22Rv1 (cell line): ENCODE measurements at regions not wholly inside any gene's neighbourhood (a gene's known extent, or its start where the extent isn't known, plus 50 kb on each side); places are given as distances from the start of the nearest gene placed in this dataset.
A peak's percentile ranks its signal among the peaks of the same experiment; 100 is the strongest.
"Not testable (repeated sequence)": the region's sequence is repeated elsewhere in the genome, so short reads cannot be mapped to it uniquely, and the experiment has no call there.

Experiments used
- H3K27ac ChIP-seq: fragments of 450-650 bp; 2 replicates; pipeline ENCODE4 v1.5.1; 2017
- CTCF ChIP-seq: fragments of 450-650 bp; IDR thresholded peaks from 2 replicates; pipeline ENCODE4 v1.5.1; 2017; ENCODE audit warnings: mild to moderate bottlenecking
- ZFX ChIP-seq: fragments of 450-650 bp; IDR thresholded peaks from 2 replicates; pipeline ENCODE4 v1.6.1; 2017; ENCODE audit warnings: antibody characterized with exemption, borderline replicate concordance

DNA sequence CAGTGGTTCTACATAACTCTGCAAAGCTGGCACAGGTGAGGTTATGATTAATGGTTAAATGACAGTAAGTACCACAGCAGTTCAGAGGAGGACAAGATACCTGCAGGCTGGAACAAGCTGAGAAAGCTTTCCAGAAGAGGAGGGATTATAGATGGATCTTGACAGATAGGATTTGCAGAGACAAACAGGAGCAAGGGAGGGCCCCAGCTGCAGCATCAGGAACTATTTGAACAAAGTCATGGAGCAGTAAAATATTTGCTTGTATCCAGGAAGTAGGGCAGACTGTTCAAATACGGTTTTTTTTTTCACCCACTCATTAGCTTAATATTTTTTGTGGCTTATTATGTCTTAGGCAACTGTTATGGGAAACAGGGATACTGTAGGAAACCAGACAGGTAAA is 144.4 kb upstream of the MAN1A1 start:
- TF ChIP-seq ZFX (no peak), CTCF (no peak)

GRCh38 chr6:119491112-119491511 is 141.6 kb upstream of the MAN1A1 start:
- H3K27ac ChIP-seq = not testable (repeated sequence)

More for the DNA sequence above, 144.4 kb upstream of the MAN1A1 start:
- H3K27ac ChIP-seq = peak overlapping the region; percentile 36

- H3K27ac ChIP-seq = not testable (repeated sequence)
Measured at GRCh38 chr6:119490050-119490449, 140.5 kb upstream of the MAN1A1 start.

DNA sequence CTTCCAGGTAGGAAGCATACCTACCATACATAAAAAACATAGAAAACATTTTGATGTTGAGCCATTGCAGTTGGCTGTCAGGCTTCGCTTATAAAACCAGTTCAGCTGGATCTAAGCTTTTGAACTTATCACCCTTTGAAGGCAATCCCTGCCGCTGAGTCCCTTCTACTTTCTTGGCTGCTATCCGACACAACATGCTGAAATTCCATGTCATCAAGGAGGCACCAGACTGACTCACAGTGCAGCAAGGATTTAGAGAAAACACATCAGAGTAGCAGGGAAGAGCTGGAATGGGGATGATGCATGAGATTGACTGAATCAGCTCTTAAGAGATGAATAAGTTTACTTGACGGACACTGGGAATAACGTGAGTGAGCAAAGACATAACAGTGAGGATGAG is 135.0 kb upstream of the MAN1A1 start:
- TF ChIP-seq ZFX (no peak), CTCF (no peak)
- H3K27ac ChIP-seq = no peak overlapping the region

GRCh38 chr6:119483908-119484307 is 134.3 kb upstream of the MAN1A1 start:
- no peak overlapping the region for H3K27ac ChIP-seq
- TF ChIP-seq ZFX (no peak), CTCF (no peak)

DNA sequence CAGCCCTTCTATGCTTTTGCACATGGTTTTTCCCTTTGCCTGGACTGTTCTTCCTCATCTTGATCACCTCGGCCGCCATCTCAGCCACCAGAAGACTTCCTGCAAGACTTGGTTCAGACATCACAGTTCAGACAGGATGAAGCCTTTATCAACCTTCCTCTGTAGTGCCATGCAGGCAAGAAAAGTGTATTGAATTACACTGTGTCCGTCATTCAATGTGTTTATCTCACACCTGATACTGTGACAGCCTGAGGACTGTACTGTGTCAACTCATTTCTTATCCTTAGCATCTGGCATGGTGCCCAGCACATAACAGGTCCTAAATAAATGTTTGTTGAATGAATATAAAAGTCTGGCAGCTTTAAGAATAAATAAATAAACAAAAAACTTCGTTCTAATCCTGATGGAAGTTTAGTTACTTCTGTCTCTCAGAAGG is 133.3 kb upstream of the MAN1A1 start:
- TF ChIP-seq ZFX = no peak
- no peak for TF ChIP-seq CTCF
- no peak overlapping the region for H3K27ac ChIP-seq

DNA sequence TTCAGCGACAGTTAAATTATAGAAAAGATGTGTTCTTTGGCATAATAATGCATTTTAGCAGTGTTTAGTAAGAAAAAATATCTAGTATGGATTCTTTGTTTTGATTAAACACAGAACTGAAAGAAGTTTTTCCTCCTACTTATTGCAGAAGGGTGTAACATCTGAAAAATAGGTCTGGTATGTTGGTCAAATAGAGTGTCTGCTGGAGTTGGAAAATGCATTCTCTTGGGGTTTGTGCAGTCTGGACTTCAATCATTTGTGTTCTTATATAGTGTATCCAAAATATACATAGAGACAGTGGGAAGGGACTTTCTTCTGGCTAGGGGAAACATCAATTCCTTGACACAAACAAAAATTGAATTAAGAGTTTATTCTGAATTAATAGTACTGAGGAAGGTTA is 132.4 kb upstream of the MAN1A1 start:
- no peak for TF ChIP-seq ZFX
- TF ChIP-seq CTCF = no peak
- H3K27ac ChIP-seq = no peak overlapping the region

- TF ChIP-seq CTCF = no peak
- TF ChIP-seq ZFX = no peak
- no peak overlapping the region for H3K27ac ChIP-seq
Measured at GRCh38 chr6:119480961-119481497, 131.5 kb upstream of the MAN1A1 start.
